K562 (cell line): ENCODE measurements at regions not wholly inside any gene's neighbourhood (a gene's known extent, or its start where the extent isn't known, plus 50 kb on each side); places are given as distances from the start of the nearest gene placed in this dataset.

Experiments used
- ATAC-seq: fragments of 200-7000 bp; cut with Tn5 transposase; 3 replicates; pipeline ENCODE4 v1.9.1; 2020; ENCODE audit warnings: moderate library complexity
- BruUV-seq: library from RNA; stranded (reverse); fragments of 400-500 nt; replicated peaks from 2 replicates; lab custom pipeline; 2021; lab: Mats Ljungman, UMichigan
- CTCF ChIA-PET: fragments of 300-600 bp; formaldehyde crosslinking; extraction: SDS; loops from one replicate; lab custom pipeline; 2021; ENCODE audit warnings: low intra/inter-chr PET ratio; lab: Yijun Ruan, JAX
- POLR2A ChIA-PET: fragments of 300-600, 350-650 bp; sonication (Branson Sonifier 250); formaldehyde crosslinking; extraction: SDS; loops from one replicate; lab custom pipeline; 2021; ENCODE audit warnings: antibody characterized with exemption, inconsistent platforms; lab: Yijun Ruan, JAX
- DNase-seq, 4 experiments: peaks; one replicate each; pipeline versions ENCODE4 v3.0.0 to v3.0.0-alpha.2; 2011 to 2018; ENCODE audit warnings: low spot score in 3 of 4, mixed read lengths in 3 of 4; ENCODE audit errors: extremely low read depth in 1 of 4
- FAIRE-seq: peaks from 2 replicates; lab custom pipeline; 2011; peaks lifted over from hg19 to GRCh38; lab: Jason Lieb, UNC
- H2AFZ ChIP-seq: 2 replicates; pipeline ENCODE4 v1.6.0; 2011; ENCODE audit warnings: low read depth, low read length, control low read depth, inconsistent platforms
- H3K27ac ChIP-seq: fragments of 200-600 bp; 3 replicates; pipeline ENCODE4 v1.8.0; 2011; ENCODE audit warnings: low read depth, mild to moderate bottlenecking, control low read depth, inconsistent platforms, low read length, moderate library complexity, mixed read lengths; ENCODE audit errors: extremely low read depth
- H3K27me3 ChIP-seq, 2 experiments: fragments of 300-600 bp in 1 of 2; 2 replicates in 1 of 2; 3 replicates in 1 of 2; pipeline versions ENCODE4 v1.6.0 to v1.8.0; 2011; ENCODE audit warnings: inconsistent platforms in 2 of 2, low read length in 2 of 2, mild to moderate bottlenecking in 1 of 2, mixed read lengths in 1 of 2, moderate library complexity in 1 of 2; ENCODE audit not compliant: control insufficient read depth in 2 of 2, insufficient read depth in 2 of 2
- H3K36me3 ChIP-seq: fragments of 300-600 bp; 3 replicates; pipeline ENCODE4 v1.8.0; 2011; ENCODE audit warnings: mild to moderate bottlenecking, low read length, inconsistent platforms; ENCODE audit not compliant: control insufficient read depth, insufficient read depth
- H3K4me1 ChIP-seq, 2 experiments: fragments of 200-600 bp in 1 of 2; replicated peaks in 1 of 2; 2 replicates in 1 of 2; 3 replicates in 1 of 2; pipeline versions ENCODE4 v1.5.1 to v1.8.0; 2011; ENCODE audit warnings: inconsistent platforms in 2 of 2, low read length in 2 of 2, mild to moderate bottlenecking in 1 of 2, mixed read lengths in 1 of 2, moderate library complexity in 1 of 2; ENCODE audit not compliant: control insufficient read depth in 2 of 2, insufficient read depth in 2 of 2
- H3K4me2 ChIP-seq: 2 replicates; pipeline ENCODE4 v1.6.1; 2011; ENCODE audit warnings: low read length, control low read depth, inconsistent platforms, mixed read lengths; ENCODE audit not compliant: insufficient read depth
- H3K4me3 ChIP-seq: fragments of 200-600 bp; sonication (generic), shearing (Covaris generic); 2 replicates; pipeline ENCODE4 v1.5.1; 2016; ENCODE audit warnings: control low read depth, inconsistent platforms
- H3K79me2 ChIP-seq: fragments of 200-600 bp; 3 replicates; pipeline ENCODE4 v1.8.0; 2011; ENCODE audit warnings: low read length, inconsistent platforms; ENCODE audit not compliant: control insufficient read depth, insufficient read depth
- H3K9ac ChIP-seq, 2 experiments: 2 replicates each; pipeline versions ENCODE4 v1.6.0 to v1.6.1; 2011; ENCODE audit warnings: low read depth in 2 of 2, low read length in 2 of 2, control low read depth in 1 of 2, inconsistent platforms in 1 of 2, mild to moderate bottlenecking in 1 of 2, mixed read lengths in 1 of 2; ENCODE audit not compliant: insufficient read depth in 1 of 2
- H3K9me1 ChIP-seq: one replicate; pipeline ENCODE4 v1.6.0; 2011; ENCODE audit warnings: inconsistent platforms, mild to moderate bottlenecking, low read length, moderate library complexity; ENCODE audit not compliant: control insufficient read depth, insufficient read depth
- H3K9me3 ChIP-seq: replicated peaks from 2 replicates; pipeline ENCODE4 v1.5.1; 2011; ENCODE audit warnings: low read depth, low read length, inconsistent platforms; ENCODE audit not compliant: control insufficient read depth, insufficient read depth
- H4K20me1 ChIP-seq: replicated peaks from 2 replicates; pipeline ENCODE4 v1.6.1; 2011; ENCODE audit warnings: low read length, inconsistent platforms, mixed read lengths; ENCODE audit not compliant: control insufficient read depth, insufficient read depth
- ARID1B ChIP-seq: fragments of 450-650 bp; IDR thresholded peaks from 2 replicates; pipeline ENCODE4 v1.6.1; 2016; ENCODE audit warnings: antibody characterized with exemption, mild to moderate bottlenecking, inconsistent platforms
- E2F3 ChIP-seq: fragments of 250-450 bp; sonication (Bioruptor Pico); IDR thresholded peaks from 2 replicates; pipeline ENCODE4 v1.4.0; 2020; ENCODE audit warnings: mild to moderate bottlenecking
- ETS2 ChIP-seq: IDR thresholded peaks from 2 replicates; pipeline ENCODE4 v1.6.1; 2016; ENCODE audit warnings: borderline replicate concordance, missing genetic modification characterization, mild to moderate bottlenecking, moderate library complexity, missing compliant biosample characterization; ENCODE audit not compliant: poor library complexity, severe bottlenecking
- GATA2 ChIP-seq: sonication (generic); formaldehyde crosslinking; IDR thresholded peaks from 2 replicates; pipeline ENCODE4 v1.4.0; 2020; ENCODE audit warnings: mild to moderate bottlenecking, missing genetic modification reagents
- GTF2B ChIP-seq: IDR thresholded peaks from 2 replicates; pipeline ENCODE4 v1.6.1; 2011; ENCODE audit not compliant: insufficient read length; ENCODE audit errors: extremely low read depth
- HNRNPLL ChIP-seq: fragments of 200-400 bp; formaldehyde crosslinking; IDR thresholded peaks from 2 replicates; pipeline ENCODE4 v1.6.1; 2017; ENCODE audit warnings: low read length, low read depth, mild to moderate bottlenecking; ENCODE audit not compliant: poor library complexity, severe bottlenecking
- MAFG ChIP-seq: fragments of 450-650 bp; conservative IDR thresholded peaks from 2 replicates; pipeline ENCODE4 v1.6.1; 2016; ENCODE audit warnings: missing genetic modification characterization, missing compliant biosample characterization
- POLR3A ChIP-seq: IDR thresholded peaks from 2 replicates; pipeline ENCODE4 v1.6.1; 2011; ENCODE audit warnings: borderline replicate concordance, mild to moderate bottlenecking, moderate library complexity; ENCODE audit not compliant: insufficient read length, insufficient read depth; ENCODE audit errors: extremely low read depth
- POU5F1 ChIP-seq: fragments of 150-350 bp; IDR thresholded peaks from 2 replicates; pipeline ENCODE4 v1.6.1; 2014; ENCODE audit warnings: borderline replicate concordance, low read length, low read depth, mild to moderate bottlenecking; ENCODE audit not compliant: partially characterized antibody
- SP2 ChIP-seq: IDR thresholded peaks from 2 replicates; pipeline ENCODE4 v1.6.1; 2011; ENCODE audit warnings: mild to moderate bottlenecking, low read depth, low read length, moderate library complexity; ENCODE audit not compliant: poor library complexity, severe bottlenecking; ENCODE audit errors: extremely low read depth
- TOE1 ChIP-seq, 2 experiments: fragments of 450-650 bp in 1 of 2; sonication (generic) in 1 of 2; formaldehyde crosslinking in 1 of 2; IDR thresholded peaks; 2 replicates each; pipeline versions ENCODE4 v1.7.1 to v1.8.0; 2016 to 2022; ENCODE audit warnings: borderline replicate concordance in 2 of 2, mild to moderate bottlenecking in 2 of 2, antibody characterized with exemption in 1 of 2, inconsistent platforms in 1 of 2, low read depth in 1 of 2, missing genetic modification reagents in 1 of 2, moderate library complexity in 1 of 2
- XRCC3 ChIP-seq: fragments of 450-650 bp; IDR thresholded peaks from 2 replicates; pipeline ENCODE4 v1.6.1; 2017; ENCODE audit warnings: mild to moderate bottlenecking, moderate library complexity
- ZNF76 ChIP-seq: fragments of 250-450 bp; sonication (Bioruptor Pico); IDR thresholded peaks from 2 replicates; pipeline ENCODE4 v1.4.0; 2020; ENCODE audit warnings: mild to moderate bottlenecking, moderate library complexity, borderline replicate concordance
- WGBS: fragments of 100-300 bp; shearing (Covaris generic); methylation state at CpG from one replicate; pipeline ENCODE4 v1.1.6; 2016; ENCODE audit warnings: low coverage, mixed read lengths; ENCODE audit not compliant: insufficient coverage; ENCODE audit errors: missing lambda C conversion rate; 5-methylcytosine and 5-hydroxymethylcytosine counted together
- in situ Hi-C: fragments of 300-500 bp; cut with MboI; formaldehyde crosslinking; loops from 4 replicates; pipeline ENCODE4 v1.15.0; 2018; ENCODE audit warnings: inconsistent platforms, mixed read lengths
- intact Hi-C: fragments of 100-400 bp; cut with micrococcal nuclease; formaldehyde crosslinking; loops from 2 replicates; pipeline ENCODE4 v1.14.2; 2022
- TF ChIP-seq, protein P1 (sequence below), 2 experiments: fragments of 250-450 bp in 1 of 2; fragments of 450-650 bp in 1 of 2; sonication (Bioruptor Pico) in 1 of 2; IDR thresholded peaks; 2 replicates each; pipeline versions ENCODE4 v1.6.1 to v1.8.0; 2016 to 2021; ENCODE audit warnings: mild to moderate bottlenecking in 2 of 2, moderate library complexity in 2 of 2, missing compliant biosample characterization in 1 of 2, missing genetic modification characterization in 1 of 2

DNA sequence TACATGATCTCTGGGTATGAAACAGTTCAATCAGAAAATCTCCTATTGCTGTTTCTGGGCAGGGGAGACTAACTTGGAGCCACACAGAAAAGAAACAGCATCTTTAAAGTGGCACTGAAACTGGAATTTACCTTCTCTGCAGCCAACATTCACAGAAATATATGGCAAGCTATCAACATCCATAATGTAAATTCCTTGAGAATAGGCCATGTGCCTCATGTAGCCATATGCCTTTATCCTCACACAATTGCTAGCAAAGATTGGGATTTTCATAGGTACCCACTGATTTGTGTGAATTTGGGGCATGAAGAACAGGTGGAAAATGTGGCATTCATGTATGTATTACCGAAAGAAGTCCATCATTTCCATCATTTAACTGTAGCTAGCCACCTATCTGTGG is 386.3 kb upstream of the TMCO5A start:
- CTCF ChIA-PET = no interaction called here
- no peak overlapping the region for H3K27ac ChIP-seq
- no peaks in the 10 kb centered on the region for H3K4me1 ChIP-seq
- H3K9me1 ChIP-seq = no peaks in the 10 kb centered on the region
- no peaks in the 10 kb centered on the region for H3K36me3 ChIP-seq
- POLR2A ChIA-PET = no interaction called here
- no peak for DNase-seq
- no peaks in the 10 kb centered on the region for H4K20me1 ChIP-seq
- H3K9me3 ChIP-seq = no peaks in the 10 kb centered on the region
- no peaks in the 10 kb centered on the region for H3K27me3 ChIP-seq
- ATAC-seq = no peak
- no peak overlapping the region for H3K9ac ChIP-seq
- H3K4me3 ChIP-seq = no peak overlapping the region
- TF ChIP-seq GATA2 (CRISPR knock-in tag) (no peak), ARID1B (no peak), POU5F1 (no peak), TOE1 (IDR thresholded peaks at IDR 0.05; ENCODE audit: borderline replicate concordance) (no peak), TOE1 (CRISPR knock-in tag; IDR thresholded peaks at IDR 0.05; ENCODE audit: borderline replicate concordance, low read depth) (no peak), ZNF76 (CRISPR knock-in tag) (no peak), HNRNPLL (no peak), ETS2 (tag) (no peak), SP2 (no peak), MAFG (tag) (no peak), GTF2B (no peak), POLR3A (no peak), XRCC3 (no peak), E2F3 (no peak)
- TF ChIP-seq, protein P1, sequence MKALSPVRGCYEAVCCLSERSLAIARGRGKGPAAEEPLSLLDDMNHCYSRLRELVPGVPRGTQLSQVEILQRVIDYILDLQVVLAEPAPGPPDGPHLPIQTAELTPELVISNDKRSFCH (CRISPR knock-in tag; IDR thresholded peaks at IDR 0.05) = no peak
- TF ChIP-seq, protein P1 (tag; IDR thresholded peaks at IDR 0.05) = no peak
- in situ Hi-C loops = no loop called here
- intact Hi-C loops = no loop called here
- H3K4me2 ChIP-seq = no peak overlapping the region
- 0% methylated on average over 1 of the region's 1 CpG for WGBS
- no TSS peak for BruUV-seq
- no peaks in the 10 kb centered on the region for H3K79me2 ChIP-seq
- no peak for FAIRE-seq
- no peak overlapping the region for H2AFZ ChIP-seq
